NT2/D1 (cell line): ENCODE measurements at regions not wholly inside any gene's neighbourhood (a gene's known extent, or its start where the extent isn't known, plus 50 kb on each side); places are given as distances from the start of the nearest gene placed in this dataset.
"Not testable (repeated sequence)": the region's sequence is repeated elsewhere in the genome, so short reads cannot be mapped to it uniquely, and the experiment has no call there.

Experiments used
- SUZ12 ChIP-seq: IDR thresholded peaks from 2 replicates; pipeline ENCODE4 v1.6.1; 2011; ENCODE audit not compliant: insufficient read length, insufficient read depth; ENCODE audit errors: extremely low read depth
- YY1 ChIP-seq: IDR thresholded peaks from 2 replicates; pipeline ENCODE4 v1.6.1; 2011; ENCODE audit not compliant: insufficient read length, insufficient read depth
- ZNF274 ChIP-seq: IDR thresholded peaks from 2 replicates; pipeline ENCODE4 v1.6.1; 2011; ENCODE audit warnings: mild to moderate bottlenecking, low read depth, low read length

DNA sequence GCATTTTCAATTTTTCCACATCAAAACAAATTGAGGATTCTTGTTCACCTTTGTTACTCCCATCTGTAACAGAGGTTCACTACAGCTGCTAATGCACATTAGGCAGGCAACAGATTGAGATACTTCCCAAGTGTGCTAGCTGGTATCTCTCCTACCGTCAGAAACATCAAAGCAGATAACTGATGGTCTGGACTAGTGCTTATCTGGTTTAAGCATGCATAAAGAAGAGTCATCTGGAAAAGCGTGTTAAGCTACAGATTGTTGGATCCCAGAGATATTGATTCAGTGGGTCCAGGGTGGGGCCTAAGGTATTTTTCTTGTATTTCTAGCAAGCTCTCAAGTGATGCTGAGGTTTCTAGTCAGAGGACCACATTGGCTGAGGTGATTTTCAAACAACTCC lies 122.0 kb upstream of the NEK3 start:
- not testable (repeated sequence) for TF ChIP-seq YY1, SUZ12, ZNF274
